ENCODE measurements at regions not wholly inside any gene's neighbourhood (a gene's known extent, or its start where the extent isn't known, plus 50 kb on each side); places are given as distances from the start of the nearest gene placed in this dataset.

DNA sequence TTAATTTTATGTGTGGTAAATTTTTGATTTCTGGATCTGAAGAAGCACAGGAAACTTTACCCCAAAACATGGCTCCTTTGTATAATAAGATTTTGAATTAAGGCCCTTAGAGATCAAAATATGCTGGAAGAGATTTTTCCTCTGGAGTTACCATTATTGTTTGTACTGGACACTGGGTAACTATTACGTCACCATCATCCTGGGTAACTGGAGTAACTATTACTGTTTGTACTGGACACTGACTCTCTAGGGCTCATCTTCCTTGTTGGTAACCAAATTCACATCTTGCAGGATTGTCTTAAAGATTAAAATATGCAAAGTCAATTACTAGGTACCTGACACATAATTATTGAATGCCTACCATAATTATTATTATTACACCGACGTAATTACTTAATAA is 593.8 kb upstream of the GOT2 start:
- no peak for DNase-seq (ENCODE audit: low spot score)

DNA sequence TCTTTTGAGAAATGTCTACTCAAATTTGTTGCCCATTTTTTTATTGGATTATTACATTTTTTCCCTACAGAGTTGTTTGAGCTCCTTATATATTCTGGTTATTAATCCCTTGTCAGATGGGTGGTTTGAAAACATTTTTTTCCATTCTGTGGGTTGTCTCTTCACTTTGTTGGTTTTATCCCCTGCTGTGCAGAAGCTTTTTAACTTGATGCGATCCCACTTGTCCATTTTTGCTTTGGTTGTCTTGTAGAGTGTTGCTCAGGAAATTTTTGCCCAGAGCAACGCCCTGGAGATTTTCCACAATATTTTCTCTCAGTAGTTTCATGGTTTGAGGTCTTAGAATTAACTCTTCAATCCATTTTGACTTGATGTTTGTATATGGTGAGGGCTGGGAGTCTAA is 592.8 kb upstream of the GOT2 start:
- no peak for DNase-seq (ENCODE audit: low spot score)

DNA sequence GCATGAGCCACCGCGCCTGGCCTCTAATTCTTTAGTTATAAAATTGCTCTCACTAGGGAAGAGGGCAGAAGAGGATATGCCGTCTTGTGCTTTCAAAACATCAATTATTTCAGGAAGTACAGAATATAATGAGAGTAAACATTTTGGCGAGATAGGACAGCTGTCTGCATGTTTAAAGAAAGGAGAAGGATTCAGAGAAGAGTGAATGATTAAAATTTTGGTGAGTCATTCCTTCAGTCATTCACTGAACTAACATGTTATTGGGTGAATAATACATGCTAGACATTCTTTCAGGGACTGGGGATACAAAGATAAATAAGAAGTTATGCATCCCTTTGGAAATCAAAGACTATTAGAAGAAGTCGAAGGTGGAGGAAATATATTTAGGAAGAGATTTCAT is 590.3 kb upstream of the GOT2 start:
- no peak for DNase-seq (ENCODE audit: low spot score)

DNA sequence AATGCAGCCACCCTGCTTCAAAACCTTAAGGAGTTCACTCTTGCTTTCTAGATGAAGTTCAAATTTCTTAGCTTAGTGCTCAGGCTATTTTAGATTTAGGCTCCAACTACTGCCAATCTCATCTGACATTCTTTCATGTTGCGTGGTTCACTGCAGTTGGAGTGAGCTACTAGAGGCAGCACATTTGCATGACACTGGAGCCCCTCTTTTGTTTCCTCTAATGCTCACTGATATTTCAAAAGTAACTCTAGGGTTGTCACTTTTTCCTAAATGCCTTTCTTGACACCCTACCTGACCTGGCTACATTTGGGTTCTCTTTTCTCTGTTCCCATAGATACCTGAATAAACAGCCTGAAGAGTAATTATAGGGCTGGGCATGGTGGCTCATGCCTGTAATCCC is 586.5 kb upstream of the GOT2 start:
- DNase-seq (ENCODE audit: low spot score) = no peak

DNA sequence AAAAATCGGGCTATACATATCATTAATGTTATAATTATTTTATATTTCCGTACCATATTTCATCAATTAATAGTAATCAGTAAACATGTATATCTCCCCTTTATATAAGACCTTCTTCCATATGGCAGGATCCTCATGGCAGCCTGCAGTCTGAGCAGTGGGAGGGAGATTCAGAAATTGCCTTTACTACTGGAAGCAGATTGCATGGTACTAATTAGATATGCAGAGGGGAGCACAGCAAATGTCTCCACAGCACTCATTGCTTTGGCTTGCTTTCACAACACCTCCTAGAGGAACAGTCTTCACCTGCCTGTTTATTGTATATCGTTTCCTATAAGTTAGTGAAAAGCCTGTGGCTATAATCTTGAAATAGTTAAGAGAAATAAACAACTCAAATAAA is 585.8 kb upstream of the GOT2 start:
- no peak for DNase-seq (ENCODE audit: low spot score)

DNA sequence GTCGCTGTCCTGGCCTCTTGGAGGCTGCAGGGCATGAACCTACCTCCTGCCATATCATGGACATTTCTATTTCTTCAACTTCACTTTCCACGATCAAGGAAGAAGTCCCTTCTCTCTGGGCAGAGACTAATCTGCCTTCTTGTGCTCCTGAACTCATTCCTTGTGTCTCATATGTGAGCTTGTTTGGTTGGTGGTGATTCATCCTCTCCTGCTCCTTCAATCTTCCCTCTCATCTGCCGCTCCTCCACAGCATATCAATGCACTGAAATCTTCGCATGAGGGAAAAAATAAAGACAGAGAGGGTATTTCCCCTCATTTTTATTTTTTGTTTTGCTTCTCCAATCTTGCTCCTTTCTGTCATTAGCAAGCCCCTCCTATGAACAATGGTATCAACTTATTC is 571.7 kb upstream of the GOT2 start:
- no peak for DNase-seq (ENCODE audit: low spot score)

DNA sequence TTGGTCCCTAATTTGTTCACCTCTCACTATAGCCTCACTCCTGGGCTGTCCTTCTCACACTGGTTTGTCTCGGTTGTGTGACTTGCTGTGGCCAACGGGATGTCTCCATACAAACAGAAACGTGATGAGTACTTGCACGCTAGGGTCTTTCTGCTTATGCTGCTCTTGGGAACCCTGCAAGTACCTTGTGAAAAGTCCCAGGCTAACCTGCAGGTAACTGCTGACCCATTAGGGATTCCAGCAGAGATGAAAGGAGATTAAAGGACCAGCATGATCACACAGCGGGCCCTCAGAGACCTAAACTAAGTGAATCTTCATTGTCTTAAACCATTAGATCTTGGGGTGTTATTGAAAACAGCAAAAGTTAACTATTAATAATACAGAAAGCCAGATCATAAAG is 562.8 kb upstream of the GOT2 start:
- DNase-seq (ENCODE audit: low spot score) = no peak

DNA sequence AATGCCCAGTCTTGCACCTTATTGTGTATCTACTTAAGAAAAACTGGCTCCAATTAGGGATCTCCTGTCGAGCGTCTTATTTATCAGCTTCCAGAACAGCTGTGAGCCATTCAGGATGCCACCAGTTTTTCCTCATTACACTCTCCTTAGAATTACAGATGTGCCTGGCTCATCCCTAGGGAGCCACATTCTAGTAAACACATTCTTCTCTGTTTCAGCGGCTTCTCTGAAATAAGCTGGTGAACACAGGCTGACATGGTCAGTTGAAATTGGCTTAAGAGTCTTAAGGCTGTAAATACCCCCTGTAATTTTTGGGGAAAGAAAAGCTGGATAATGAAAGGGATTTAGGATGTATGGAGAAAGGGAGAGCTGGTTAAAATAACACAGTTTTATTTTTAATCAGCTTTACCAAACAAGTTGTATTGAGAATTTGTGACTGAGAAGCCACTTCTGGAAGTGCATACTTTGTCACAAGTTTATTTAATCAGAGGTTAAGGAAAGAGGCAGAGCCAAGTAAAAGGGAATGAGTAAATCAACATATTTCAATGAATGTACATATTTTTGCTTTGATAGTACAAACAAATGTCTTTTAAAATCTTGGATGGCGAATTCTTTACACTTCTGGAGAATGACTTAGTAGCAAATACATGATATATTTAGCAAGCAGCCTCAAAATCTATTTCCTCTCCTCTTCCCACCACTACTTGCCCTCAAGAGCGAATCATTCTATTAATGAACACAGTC is 562.0 kb upstream of the GOT2 start:
- no peak for DNase-seq (ENCODE audit: low spot score)

DNA sequence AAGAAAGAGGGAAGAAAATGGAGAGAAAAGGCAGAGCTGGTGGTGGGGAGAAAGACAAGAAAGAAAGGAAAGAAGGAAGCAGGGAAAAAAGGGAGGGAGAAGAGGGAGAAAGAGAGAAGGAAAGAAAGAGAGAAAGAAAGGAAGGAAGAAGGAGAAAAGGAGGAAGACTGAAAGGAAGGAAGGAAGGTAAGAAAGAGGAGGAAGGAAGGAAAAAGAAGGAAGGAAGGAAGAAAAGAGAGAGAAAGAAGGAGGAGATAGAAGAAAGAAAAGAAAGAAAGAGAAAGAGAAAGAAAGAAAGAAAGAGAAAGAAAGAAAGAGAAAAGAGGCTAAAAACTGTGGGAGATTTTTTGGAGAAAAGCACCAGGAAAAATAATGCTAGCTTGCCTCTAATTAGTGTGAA is 561.4 kb upstream of the GOT2 start:
- no peak for DNase-seq (ENCODE audit: low spot score)

DNA sequence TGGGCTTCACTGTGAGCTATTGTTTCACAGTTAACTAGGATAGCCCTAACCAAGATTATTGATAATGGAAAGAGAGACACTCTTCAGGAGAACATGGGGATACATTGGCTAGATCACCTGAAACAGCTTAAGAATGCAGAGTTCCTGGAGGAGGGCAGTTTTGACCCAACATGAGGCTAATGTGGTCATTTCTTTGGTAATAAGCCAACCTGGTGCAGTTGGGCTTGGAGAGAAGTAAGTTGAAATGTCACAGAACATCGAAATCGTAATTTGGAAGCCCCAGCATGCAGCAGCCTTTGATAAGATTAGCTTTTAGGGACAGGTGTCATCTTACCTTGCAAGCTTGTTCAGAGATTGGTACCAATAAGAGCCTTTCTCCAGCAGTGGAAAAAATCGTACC is 556.6 kb upstream of the GOT2 start:
- no peak for DNase-seq (ENCODE audit: low spot score)

DNA sequence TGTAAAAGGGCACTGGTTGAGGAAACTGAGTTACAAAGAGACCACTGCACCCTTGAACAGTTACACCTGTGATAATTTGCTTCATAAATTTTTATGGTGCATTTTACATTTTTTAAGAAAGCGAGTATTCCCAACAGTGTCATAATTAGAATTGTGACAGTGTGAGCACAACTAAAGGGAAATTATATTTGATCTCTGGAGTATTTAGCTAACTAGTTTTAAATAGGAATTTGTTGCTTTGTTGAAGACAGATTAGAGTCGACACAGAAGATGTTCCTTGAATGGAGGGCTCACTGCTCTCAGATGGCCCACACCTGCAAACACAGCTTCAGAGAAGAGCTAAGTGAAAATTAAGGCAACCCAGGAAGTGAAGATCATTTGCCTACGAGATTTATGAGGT is 555.0 kb upstream of the GOT2 start:
- no peak for DNase-seq (ENCODE audit: low spot score)

DNA sequence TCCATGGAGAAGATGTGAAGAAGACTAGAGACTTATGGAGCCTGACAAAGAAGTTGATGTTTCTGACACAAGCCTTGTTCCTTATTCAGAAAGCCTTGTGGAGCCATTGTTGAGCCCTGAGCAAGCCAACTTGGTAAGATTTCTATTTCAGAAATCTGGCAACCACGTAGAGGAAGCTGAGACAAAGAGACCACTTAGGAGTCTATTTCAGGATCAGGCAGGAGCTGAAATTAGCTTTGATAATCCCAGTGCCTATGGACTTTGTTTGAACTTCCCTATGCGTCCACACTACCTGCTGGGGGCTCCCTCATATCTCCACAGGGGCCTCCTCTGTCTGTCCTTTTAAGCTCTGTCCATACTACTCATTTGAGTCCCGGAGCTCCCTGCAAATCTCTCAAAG is 540.0 kb upstream of the GOT2 start:
- no peak for DNase-seq (ENCODE audit: low spot score)

DNA sequence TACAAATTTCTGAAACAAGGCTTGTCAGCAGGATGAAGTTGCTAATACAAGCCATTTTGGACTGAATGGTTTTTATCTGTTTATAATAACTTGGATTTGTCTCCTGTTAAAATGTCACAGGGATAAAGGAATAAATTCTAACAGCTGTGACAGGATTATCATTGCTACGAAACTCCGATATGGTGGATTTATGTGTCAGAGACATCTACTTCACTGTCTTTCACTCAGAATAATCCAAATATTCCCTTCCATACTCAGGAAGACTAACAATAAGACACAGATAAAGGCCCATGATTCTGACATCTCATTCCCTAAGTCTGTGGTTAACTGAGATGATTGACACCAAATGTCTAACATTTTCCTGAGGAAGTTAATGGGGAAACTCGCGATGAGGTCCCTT is 529.8 kb upstream of the GOT2 start:
- DNase-seq (ENCODE audit: low spot score) = no peak

DNA sequence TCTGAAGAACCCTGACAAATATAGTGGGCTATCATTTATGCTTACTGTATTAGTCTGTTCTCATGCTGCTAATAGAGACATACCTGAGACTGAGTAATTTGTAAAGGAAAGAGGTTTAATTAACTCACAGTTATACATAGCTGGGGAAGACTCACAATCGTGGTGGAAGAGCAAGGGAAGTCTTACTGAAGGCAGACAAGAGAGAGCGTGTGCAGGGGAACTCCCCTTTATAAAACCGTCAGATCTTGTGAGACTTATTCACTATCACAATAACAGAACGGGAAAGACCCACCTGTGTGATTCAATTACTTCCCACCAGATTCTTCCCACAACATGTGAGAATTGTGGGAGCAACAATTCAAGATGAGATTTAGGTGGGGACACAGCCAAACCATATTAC is 526.8 kb upstream of the GOT2 start:
- no peak for DNase-seq (ENCODE audit: low spot score)

DNA sequence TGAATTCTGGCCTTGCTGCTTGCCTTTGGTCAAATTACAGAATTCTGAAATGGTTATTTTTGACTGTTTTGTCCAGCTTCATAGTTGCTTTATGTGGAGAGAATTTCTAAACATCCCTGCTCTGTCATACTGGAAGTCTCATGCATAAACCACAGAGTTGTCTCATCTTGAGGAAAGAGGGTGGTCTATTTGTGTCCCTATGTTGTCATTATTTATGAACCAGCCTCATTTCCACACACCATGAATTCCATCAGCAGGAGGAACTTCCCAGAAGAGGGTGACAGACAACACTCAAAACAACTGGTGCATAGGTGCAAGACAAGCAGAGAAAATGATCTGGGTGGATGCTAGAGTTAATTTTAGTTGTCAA is 525.8 kb upstream of the GOT2 start:
- no peak for DNase-seq (ENCODE audit: low spot score)

DNA sequence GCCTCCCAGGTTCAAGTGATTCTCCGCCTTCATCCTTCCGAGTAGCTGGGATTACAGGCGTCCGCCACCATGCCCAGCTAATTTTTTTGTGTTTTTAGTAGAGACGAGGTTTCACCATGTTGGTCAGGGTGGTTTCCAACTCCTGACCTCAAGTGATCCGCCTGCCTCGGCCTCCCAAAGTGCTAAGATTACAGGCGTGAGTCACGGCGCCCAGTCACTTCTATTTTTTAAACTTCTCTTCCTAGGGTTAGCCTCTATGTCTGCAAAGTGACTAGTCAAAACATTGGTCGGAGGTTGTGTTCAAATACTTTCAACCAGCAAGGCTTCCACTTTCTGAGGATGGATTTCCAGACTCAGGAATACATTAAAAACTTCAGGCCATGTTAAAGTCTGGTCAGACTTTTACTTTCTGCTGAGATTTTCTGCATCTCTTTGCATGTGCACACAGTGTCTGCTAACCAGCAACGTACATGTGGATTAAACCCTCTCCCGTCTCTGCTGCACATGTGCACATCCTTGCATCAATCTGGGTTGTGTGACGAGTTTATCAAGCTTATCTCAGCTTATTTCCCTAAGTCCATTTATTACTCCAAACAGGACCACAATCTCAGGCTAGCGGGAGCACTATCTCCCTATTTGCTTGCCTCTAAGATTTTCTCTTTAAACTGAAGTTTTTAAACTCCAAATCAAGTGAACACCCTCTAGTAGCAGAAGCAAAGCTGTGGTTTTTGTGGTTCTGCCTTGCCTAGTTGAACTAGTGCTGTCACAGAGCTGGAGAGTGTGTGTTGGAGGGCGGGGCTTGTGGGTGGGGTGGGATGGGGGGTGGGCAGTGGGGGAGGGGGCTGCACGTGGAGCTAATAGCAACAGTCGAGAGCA is 525.2 kb upstream of the GOT2 start:
- DNase-seq (ENCODE audit: low spot score) = no peak

DNA sequence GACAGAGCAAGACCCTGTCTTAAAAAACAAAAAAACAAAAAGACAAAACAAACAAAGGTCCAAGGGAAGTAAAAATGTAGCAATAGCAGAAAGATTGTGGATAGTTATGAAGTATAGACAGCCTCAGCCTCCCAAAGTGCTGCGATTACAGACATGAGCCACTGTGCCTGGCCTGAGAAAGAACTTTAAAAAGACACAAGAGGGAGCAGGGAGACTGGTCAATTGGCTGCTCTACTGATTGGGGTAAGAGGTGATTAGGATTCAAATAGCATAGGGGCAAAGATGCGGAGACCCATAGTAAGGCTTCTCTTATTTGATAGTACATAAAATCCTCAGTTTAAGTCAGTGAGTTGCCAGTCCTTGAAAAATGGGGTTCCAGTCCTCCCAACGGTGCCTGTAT is 518.2 kb upstream of the GOT2 start:
- no peak for DNase-seq (ENCODE audit: low spot score)

DNA sequence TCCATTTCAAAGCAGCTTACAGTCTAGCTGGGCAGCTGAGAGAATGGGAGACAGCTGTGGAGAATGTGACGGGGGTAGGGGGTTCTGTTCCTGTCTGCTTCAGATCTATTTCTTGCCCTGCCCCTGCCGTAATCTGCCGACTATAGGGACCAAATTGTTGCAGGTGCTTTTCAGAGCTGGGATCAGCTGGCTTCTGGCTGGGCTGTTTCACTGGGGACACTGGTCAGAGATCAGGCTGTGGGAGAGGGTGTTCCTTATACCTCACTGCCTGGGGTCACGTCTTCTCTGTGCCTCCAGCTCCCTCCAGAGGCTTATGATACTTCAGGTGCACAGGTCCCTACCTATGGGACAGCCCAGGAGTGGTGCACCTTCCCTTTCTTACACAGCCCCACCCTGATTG is 514.9 kb upstream of the GOT2 start:
- no peak for DNase-seq (ENCODE audit: low spot score)

DNA sequence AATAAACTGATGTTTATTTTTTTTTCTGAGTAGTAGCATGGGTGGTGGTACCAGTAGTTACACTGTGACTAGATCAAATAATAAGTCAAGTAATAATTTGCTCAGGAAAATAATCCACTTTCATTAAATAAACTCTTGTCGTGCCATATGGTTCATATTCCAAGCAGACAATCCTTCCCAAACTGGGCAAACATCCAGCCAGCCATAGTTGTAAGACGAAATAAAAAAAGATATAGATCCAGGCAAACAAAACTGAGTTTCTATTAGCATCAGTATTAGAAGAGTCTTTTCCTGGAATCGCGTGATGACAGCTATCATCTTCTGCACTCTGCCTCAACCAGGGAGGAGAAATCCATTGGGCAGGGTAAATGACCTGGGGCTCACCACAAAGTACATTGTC is 508.4 kb upstream of the GOT2 start:
- no peak for DNase-seq (ENCODE audit: low spot score)

DNA sequence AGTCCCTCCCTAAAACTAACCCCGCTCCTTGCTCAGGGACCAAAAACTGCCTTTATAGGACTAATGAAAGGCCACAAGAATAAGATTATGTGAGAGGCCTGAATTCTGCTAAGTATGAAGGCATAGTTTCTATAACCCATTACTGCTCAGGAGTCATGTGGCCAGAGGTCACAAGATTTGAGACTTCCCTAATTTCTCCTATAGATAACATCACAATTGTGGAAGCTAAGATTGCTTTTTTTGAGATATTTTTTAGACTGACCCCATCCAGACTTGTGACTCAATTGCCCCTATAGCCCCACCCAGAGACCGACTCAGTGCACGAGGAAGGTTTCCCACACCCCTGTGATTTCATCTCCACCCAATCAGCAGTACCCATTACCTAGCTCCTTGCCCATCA is 504.1 kb upstream of the GOT2 start:
- no peak for DNase-seq (ENCODE audit: low spot score)

DNA sequence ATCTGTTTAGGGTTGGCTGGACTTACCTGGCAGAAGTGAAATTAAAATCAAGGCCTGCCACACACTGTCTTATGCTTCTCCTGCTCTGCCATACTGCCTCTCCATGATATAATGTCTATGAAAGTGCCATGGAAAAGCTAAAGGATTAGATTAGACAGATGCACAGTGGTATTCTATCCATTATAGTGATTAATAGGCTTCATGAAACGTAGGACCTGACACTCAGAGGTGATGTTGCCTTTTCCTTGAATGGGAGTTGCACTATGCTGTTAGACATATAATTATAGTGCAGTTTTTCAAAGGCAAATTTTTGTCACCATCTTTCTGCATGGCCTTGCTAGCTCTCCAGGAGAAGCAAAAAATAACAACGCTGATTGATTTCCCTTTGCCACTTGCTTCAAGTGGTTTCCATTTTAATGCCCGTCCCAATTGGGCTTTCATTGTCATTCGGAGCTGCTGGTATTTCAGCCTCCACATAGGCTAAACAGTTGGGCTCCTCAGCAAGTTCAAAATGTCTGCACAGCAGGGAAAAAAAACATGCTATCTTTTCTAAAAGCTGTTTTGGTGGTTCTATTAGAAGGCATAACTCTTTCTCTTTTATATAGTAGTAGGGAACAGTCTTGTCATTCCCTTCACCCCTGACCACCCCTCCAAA is 502.8 kb upstream of the GOT2 start:
- DNase-seq (ENCODE audit: low spot score) = no peak

DNA sequence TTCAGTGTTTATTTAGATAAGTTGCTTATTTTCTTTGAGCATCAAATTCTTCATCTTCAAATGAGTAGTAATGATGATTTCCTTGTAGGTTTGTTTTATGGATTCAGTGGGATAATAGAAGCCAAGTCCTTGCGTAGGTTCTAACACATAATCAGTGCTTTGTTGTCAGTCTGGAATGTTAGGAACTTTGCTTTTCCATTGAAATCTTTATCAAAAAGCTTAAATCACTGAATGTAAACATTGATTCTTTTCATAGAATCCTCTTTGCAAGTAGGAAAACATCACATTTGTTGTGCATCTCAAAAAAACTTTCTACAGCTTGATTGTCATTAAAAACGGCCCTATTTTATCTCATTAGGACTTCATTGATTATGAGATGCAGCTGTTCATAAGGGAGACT is 490.3 kb upstream of the GOT2 start:
- DNase-seq (ENCODE audit: low spot score) = no peak

DNA sequence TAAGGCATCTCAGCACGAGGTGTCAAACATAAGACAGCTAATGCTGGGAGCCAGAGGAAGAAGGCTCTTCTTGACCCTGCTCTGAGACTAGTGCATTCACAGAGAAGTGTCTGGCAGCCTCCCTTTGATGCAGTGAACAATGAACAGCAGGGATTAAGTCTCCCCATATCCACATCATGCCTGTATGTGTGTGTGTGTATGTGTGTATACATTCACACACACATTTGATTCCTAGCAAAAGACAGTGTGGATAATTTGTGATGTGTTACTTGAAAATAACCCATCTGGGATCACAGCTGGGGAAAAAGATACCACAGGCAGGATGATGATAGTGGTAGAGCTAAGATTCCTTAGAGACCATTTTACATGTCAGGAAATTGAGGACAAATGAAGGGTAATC is 485.9 kb upstream of the GOT2 start:
- DNase-seq (ENCODE audit: low spot score) = no peak

All from AG08396 (cell line).